HG03135 (cell line): ENCODE measurements at regions not wholly inside any gene's neighbourhood (a gene's known extent, or its start where the extent isn't known, plus 50 kb on each side); places are given as distances from the start of the nearest gene placed in this dataset.

Experiments
- ATAC-seq: cut with Tn5 transposase; IDR thresholded peaks from one replicate; pipeline ENCODE4 v1.9.1; 2021; ENCODE audit warnings: mild to moderate bottlenecking, moderate library complexity; ENCODE audit not compliant: unreplicated experiment

DNA sequence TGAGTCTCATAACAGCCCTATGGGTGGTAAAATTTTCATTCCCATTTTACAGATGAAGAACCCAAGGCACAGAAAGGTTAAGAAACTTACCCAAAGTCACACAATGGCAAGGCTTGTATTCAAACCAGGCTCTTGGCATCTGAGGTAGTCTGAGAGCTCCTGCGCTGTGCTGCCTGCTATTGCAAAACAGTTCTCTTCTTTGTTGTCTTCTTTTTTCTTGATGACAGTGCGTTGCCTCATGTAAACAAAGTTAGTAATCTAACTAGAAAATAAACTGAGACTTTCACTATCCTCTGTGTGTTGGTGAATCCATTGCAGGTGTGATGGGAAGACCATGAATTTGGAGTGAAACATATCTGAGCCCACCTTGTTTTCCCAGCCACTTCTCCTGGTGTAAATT, 240.8 kb downstream of the PTEN start:
- ATAC-seq: no peak

DNA sequence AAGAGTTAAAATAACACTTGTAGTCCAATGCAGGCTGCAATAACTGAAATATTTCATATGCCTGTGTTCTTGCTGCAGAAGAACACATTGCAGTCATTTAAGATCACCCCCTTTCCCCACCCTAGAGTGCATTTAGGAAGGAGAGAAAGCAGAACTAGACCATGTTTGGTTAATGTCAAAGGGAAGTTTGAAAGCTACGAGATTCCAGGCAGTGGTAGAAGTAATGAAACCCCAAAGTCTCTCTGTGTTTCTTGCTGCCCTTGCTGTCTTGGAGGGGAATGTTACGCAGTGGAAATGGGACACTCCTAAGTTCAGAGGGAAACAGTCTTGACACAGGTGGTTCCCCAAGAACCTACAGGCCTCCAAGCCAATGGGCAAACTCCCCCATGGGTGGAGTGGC, 242.9 kb downstream of the PTEN start:
- no peak for ATAC-seq

- ATAC-seq: no peak
These were observed 244.1 kb downstream of the PTEN start for GRCh38 chr10:88107296-88108097.

DNA sequence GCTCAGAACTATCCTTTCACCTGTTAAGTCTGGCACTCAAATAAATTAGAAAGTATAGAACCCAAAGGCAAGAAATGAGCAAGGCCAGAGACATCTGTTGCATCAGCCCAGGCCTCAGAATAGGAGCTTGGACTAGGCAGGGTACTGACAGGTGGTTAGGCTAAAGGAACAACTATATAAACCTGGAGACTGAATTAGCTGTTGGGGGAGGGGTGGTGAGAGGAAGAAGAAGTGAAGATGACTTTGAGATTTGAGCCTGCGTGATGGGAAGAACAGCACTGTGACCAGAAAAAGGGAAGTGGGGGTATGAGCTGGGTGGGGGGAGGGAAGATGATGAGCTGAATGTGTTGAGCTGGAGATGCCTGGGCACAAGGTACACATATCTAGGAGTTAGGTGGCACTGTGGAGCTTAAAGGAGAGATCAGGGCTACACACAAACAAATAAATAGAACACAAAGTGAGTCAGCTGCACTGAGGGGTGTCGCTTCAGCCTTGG, 244.7 kb downstream of the PTEN start:
- peak; percentile 36 for ATAC-seq

DNA sequence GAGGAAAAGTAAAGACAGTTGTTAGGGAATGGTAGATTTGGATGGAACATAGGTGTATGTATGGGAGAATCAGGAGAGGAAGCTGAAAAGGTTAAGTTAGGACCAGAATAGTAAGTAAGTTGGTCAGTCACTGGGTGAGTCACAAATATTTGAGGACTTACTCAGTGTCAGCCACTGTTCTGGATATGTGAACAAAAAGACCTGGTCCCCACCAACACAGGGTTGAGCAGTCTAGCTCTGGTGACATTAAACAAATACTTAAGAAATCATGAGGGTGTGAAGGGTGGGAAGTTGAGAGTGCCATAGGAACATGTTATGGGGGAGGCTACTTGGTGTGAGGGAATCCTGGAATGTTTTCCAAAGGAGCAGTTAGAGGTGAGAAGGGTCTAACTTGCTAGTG, 246.9 kb downstream of the PTEN start:
- ATAC-seq: no peak

GRCh38 chr10:88110822-88111221, 247.4 kb downstream of the PTEN start:
- ATAC-seq: no peak

DNA sequence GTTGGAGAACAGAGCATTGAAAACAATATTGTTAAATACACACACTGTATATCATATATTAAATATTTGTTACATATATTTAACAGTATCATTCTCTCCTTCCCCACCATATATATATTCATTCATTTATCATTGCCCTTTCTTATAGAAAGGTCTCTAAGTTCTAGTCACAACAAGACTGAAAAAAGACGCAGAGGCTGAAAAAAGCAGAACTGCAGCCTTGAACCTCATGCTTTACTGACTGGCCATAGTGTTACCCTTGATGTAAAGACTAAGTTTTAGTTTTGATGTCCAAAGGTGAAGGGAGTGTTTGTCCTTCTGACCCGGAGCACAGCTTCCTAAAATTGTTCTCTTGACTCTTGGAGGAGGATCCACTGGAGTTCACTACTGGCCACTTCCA, 247.9 kb downstream of the PTEN start:
- ATAC-seq: no peak

DNA sequence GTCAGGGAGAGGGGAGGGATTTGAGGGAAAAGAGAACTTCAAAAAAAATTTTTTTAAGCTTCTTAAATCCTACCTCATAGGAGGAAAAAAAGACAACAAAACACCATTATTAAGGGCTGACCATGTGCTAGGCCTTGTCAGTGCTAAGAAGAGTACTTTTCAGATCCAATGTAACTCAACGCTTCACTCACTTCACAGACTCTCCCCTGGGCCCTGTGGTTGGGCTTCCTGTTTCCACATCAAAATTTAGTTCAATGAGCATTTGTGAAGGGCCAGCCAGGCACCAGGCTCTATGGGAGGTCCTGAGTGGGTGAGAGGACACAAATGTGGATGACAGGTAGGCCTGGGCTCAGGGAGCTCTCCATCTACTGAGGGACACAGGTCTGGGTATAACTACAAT, 249.8 kb downstream of the PTEN start:
- ATAC-seq: peak; percentile 36

GRCh38 chr10:88113657-88114272, 250.3 kb downstream of the PTEN start:
- no peak for ATAC-seq

- no peak for ATAC-seq
These were observed 250.9 kb downstream of the PTEN start for GRCh38 chr10:88114368-88114767.

DNA sequence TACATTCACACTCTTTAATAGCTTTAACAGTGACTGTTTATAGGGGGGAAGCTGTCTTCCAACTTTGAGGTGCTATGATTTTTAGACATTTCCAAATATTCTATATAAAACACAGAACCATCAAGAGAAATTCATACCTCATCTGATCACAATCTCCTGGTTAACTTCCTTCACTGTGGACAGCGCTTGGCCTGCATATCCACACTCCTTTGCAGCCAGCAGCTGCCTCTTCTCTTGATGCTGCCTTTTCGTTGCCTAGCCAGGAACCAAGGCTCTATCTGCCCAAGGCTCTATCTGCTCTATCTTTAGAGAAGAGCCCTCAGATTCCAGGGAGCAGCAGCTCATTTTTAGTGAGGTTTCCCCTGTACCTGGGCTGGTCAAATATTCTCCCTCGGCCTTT, 252.0 kb downstream of the PTEN start:
- no peak for ATAC-seq

DNA sequence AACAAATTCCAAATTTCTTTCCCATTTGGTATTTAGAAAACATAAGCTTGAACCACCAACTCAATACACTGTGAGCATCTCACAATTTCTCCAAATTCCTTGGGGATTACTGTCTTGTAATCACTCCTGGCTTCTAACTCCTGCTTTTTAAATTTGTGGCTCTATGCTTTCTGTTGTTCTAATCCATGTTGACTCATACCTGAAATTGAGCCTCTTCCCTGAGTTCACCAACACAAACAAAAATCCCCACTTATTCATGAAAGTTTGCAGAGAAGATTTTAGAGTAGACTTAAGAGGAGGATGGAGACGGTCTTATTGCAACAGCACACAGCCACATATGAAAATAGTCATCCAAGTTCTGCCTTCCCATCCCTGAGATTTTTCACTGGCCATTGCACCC, 252.5 kb downstream of the PTEN start:
- no peak for ATAC-seq

DNA sequence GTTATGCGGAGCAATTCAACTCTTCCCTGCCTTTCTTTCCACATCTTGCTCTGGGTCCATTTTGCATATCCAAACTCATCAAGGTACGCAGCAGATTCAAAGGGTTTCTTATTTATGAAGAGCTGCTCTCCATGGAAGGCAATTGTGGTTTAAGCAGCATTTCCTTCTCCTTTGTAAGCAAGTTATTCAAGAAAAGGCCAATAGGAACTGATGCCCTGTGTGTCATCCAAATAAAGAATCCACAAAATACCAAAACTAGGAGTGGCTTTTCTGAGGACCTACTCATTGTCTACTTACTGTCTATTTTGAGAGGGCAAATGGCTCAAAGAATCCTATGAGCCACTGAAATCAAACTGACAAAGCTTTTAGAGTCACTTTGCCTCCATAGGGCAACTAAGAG, 253.1 kb downstream of the PTEN start:
- no peak for ATAC-seq

GRCh38 chr10:88116971-88117626, 253.7 kb downstream of the PTEN start:
- ATAC-seq: no peak

- no peak for ATAC-seq
These were observed 254.6 kb downstream of the PTEN start for GRCh38 chr10:88117869-88118632.

DNA sequence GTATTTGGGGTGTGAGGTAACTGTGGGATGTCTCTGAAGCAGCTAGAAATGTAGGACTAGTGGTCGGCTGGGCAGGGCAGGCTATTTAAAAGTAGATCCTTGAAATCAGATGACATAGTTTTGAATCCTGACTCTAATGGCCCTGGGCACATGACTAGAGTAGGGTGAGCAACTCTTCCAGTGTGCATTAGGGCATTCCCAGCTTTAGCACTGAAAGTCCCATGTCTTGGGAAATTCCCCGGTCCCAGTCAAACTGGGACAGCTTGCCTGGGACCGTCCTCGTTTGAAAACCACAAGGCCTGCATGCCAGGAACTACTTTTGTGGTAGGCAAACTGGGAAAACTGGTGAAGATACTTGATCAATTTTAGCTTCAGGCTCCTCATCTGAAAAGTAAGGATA, 255.3 kb downstream of the PTEN start:
- no peak for ATAC-seq

DNA sequence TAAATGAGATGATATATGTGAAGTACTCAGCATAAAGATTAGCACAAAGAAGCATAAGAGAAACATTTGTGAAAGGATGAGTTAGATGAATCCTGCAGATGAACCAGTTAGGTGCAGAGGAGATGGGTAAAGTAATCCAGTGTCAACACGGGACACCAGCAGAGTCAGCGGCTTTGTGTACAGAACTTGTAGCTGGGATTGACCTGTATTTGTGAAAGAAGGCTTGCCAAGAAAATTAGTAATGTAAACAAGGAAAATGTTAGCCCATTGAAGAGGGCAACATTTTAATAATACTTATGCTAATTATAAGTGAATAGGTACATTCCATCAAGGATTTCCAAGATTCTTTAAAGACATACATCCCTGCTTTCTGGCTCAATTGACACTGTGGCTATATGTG, 255.7 kb downstream of the PTEN start:
- no peak for ATAC-seq

DNA sequence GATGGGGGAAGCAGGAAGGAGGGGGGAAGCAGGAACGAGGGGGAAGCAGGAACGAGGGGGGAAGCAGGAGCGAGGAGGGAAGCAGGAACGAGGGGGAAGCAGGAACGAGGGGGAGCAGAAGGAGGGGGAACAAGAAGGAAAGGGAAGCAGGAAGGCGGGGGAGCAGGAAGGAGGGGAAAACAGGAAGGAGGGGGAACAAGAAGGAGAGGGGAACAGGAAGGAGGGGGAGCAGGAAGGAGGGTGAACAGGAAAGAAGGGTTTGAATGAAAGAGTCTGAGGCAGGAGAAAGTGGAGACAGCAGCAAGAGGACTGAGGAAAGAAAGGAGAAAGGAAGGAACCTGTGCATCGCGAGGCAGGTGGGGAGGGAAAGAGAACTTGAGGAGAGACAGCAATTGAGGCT, 256.6 kb downstream of the PTEN start:
- no peak for ATAC-seq

DNA sequence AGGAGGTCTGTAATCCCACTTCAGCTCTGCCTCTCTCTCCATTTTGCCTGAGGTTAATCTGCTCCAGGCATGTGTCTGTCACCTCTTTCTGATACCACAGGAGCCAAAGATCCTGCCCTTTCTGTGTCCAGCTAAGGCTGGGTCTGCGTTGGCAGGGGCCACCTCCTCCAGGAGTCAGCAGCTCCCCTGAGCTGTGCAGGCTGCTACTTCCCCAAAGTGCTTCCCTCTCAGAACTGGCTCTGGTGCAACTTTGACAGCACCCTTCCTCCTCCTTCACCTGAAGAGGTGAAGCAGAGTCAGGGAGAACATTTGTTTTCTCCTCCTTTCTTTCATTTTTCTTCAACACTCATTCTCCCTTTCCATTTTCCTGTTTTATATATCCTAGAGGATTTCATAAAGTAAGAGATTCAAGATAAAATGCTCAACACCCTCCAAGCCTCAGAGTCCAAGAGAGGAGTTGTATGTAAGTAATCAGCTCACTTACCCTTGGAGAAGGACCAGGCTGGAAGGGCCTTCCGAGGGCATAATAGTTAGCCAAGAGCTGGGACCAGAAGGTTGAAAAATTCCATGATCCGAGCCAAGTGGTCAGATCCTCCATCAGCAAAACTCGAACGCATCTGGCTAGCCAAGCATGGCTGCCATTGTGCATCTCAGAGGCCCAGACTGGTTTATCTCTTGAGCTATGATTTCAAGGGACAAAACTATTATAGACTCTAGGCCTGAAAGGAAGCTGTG, 257.3 kb downstream of the PTEN start:
- ATAC-seq: no peak

GRCh38 chr10:88121361-88121760, 257.9 kb downstream of the PTEN start:
- no peak for ATAC-seq

GRCh38 chr10:88122145-88122544, 258.7 kb downstream of the PTEN start:
- no peak for ATAC-seq
